Activated CD8-positive, alpha-beta memory T cell treated with anti-CD3 and anti-CD28 coated beads for 48 hours (primary cell): ENCODE measurements at regions not wholly inside any gene's neighbourhood (a gene's known extent, or its start where the extent isn't known, plus 50 kb on each side); places are given as distances from the start of the nearest gene placed in this dataset.

Experiments
- DNase-seq, 3 experiments: peaks; one replicate each; pipeline ENCODE4 v3.0.0-alpha.2; 2020; ENCODE audit warnings: low read depth in 2 of 3, low spot score in 2 of 3

GRCh38 chr2:47315475-47315874, 53.6 kb upstream of the EPCAM start:
- DNase-seq = no peak

- DNase-seq = no peak
These were observed 55.4 kb upstream of the EPCAM start for GRCh38 chr2:47313728-47314127.

DNA sequence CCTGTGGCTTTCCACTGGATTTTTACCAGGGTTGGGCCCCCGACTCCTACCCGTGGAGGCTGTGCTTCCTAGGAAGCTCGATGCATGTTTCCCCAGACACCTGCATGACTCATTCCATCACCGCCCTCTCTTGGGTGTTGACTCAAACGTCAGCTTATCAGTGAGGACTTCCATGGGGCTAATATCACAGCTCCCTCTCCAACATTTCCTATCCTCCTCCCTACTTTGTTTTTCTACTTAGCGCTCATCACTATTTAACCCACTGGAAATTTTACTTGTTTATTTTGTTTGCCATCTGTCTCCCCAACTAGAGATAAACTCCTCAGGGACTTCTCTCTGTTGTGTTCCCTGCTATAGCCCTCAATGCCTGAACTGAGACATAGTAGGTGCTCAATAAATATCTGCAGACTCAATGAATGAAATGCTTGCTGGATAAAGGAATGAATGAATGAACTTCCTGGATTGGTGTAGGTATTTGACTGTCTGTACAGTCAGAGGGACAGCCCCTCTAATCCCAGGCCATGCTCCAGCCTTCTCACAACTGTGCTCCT, 55.9 kb upstream of the EPCAM start:
- DNase-seq = no peak

DNA sequence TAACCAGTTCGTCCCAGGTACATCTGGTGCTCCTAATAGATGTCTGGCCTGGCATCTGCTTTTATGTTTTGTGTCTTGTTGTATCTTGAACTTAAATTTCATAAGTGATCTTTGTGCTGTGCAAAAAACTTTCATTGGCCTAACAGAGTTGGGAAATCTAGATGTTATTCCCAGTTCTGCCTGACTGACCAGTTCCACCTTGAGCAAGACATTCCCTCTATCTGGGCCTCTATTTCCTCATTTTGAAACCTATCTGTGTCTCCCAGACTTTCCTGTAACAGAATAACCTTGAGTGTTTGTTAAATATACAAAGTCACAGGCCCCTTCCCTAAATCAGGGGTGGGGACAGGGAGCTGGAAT, 56.6 kb upstream of the EPCAM start:
- no peak for DNase-seq

- no peak for DNase-seq
These were observed 57.2 kb upstream of the EPCAM start for GRCh38 chr2:47311764-47312490.

DNA sequence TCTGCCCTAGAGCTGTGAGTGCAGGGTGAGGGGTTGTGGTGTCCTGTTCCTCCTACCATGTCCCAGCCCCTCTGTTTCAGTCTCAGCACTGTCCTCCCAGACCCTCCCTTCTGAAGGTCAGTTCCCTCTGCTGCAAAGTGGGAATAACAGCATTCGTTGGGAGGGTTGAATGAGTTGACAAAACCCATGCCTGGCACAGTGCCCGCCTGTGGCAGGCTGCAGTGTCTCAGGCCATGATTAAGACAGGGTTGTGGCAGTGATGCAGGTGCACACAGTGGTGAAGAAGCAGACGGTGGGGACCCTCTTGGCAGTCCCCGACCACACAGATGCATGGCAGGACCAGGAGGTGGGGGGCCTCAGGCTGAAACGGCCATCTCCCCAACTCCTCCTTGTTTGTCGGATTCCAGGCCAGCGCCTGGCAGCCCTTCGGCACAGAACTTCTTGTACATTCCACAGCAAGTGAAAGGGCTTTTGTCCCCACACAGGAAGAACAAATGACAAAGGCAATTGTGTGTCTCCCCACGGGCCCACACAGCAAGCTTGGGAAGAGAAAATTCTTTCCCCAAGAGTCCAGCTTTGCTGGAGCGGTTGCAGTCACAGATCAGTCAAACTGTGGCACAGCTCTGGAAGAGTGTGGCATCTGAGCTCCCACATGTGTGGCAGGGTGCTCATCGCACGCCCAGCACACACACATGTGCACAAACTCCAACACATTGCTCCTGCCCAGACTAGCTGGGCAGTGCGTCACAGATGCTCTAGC, 58.1 kb upstream of the EPCAM start:
- no peak for DNase-seq

- no peak for DNase-seq
These were observed 58.9 kb upstream of the EPCAM start for GRCh38 chr2:47309952-47310800.

DNA sequence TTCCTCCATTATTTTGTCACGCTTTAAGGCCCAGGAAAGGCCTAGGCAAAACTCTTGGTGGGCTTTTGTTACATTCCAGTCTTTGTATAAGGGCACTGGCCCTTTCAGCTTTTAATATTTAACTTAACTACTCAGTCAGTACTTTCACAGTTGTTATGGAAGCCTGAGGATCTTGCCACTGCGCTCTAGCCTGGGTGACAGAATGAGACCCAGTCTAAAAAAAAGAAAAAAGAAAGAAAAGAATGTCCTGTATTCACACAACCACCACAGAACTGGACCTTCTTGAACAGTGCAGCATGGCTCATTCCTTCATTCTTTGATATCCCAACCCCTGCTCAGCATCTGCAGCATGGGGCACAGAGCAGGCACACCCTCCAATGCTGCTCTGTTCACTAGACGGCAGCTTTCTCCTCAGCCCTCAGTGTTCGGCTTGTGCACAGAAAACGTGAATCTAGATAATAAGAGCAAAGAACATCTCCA, 59.6 kb upstream of the EPCAM start:
- DNase-seq = no peak

DNA sequence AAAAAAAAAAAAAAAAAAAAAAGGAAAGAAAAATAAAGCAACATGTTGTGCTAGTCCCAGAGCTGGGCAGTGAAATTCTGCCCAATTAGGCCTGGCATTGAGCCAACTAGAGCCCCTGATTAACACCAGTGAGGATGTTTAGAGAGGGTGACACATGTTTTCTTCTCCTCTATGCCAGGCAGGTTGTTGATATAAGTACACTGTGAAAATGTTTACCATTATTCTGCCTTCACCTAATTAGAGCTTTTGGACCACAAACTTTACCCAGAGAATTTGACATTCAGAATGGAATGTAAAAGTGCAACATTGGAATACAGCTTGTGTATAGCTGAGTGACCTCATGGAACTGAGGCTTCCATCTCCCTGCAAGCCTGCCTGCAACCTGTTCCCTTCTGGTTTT, 62.0 kb upstream of the EPCAM start:
- no peak for DNase-seq

- no peak for DNase-seq
These were observed 64.5 kb upstream of the EPCAM start for GRCh38 chr2:47304654-47305053.

DNA sequence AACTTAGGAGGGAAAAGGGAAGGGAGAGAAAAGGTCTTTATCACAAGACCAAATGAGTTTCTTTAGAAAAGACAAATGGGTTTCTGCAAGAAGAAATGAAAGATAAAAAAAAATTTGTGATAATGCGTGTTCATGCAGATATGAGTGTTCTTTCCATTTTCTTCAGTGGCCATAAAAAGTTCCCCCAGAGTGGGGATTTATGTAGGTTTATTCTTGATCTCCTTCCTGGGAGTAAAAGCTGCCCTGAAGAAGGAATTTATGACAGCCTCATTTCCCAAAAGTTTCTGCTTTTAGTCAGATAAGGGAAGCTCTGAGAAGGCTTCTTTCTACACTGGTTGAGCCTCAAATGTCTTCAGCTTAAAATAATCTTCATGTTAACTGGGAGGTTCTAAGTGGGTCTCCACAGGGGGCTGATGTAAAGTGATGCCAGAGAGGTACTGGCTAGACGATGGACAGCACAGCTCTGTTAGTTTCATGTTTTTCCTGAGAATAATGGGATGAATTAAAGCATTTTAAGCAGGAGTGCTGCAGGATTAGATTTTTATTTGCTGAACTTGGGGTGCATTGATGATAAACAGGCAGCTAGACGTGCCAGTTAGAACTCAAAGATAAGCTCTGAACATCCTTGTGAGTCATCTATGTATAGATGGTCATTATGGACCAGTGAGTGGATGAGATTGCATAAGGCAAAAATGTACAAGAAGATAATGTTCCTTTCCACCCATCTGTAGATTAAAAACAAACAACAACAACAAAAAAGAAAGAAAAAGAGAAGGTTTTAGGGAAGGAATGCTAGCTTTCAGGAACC, 65.6 kb upstream of the EPCAM start:
- DNase-seq = no peak

GRCh38 chr2:47302308-47302707, 66.8 kb upstream of the EPCAM start:
- DNase-seq = no peak

DNA sequence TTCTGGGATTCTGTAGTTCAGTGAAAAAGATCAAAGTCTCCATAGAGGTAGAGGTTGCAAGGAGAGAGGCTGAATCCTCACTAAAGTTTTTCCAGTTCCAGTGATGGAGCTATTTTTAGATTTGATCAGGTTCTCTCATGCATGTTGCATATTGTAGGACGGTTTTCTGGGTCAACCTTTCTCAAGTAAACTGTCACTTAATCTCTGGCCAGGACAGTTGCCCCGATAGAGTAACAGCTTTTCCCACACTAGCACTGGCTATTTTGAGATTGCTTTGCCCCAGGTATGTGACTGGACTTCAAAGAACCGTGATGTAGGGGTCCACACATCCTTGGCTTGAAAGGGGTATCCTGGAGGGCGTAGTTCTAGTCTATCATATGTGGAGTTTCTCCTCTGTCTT, 67.4 kb upstream of the EPCAM start:
- DNase-seq = no peak

GRCh38 chr2:47301277-47301618, 67.9 kb upstream of the EPCAM start:
- DNase-seq = no peak

GRCh38 chr2:47300609-47301276, 68.4 kb upstream of the EPCAM start:
- DNase-seq = no peak

DNA sequence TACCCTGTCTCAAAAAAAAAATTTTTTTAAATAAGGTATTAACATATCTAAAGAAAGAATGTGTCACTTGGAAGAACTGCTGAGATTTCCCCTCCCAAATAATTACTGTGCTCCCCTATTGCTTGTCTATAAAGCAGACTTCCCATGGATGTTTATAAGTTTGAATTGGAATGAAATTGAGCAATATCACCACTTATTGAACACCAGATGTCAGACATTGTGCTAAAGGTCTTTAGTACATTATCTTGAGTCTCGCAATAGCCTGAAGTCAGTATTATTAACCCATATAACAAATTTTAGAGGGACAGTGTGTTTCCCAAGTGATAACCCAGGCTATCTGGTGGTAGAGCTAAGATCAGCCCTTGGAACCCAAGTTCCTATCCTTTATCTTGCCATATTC, 69.0 kb upstream of the EPCAM start:
- no peak for DNase-seq

GRCh38 chr2:47299555-47299954, 69.6 kb upstream of the EPCAM start:
- DNase-seq = no peak

DNA sequence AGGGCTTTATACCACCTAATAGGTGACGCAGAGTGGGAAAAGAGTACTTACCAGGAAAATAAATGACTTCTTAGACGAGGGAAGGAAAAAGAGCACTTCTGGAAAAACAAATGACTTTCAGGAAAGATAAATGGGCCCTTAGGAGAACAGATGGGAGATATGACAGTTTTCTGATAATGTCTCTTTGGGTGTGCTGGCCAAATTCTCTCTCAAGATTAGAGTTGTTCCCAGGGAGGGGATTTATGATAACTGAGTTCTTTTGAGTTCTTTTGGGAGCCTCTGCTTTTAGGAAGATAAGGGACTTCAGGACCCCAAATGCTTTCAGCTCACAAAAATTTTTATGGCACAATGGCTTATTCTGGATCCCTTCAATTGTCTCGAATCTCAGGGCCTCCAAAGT, 70.3 kb upstream of the EPCAM start:
- DNase-seq = no peak

- DNase-seq = no peak
These were observed 71.2 kb upstream of the EPCAM start for GRCh38 chr2:47297767-47298425.
